ENCODE measurements at regions not wholly inside any gene's neighbourhood (a gene's known extent, or its start where the extent isn't known, plus 50 kb on each side); places are given as distances from the start of the nearest gene placed in this dataset.
"Not testable (repeated sequence)": the region's sequence is repeated elsewhere in the genome, so short reads cannot be mapped to it uniquely, and the experiment has no call there.

DNA sequence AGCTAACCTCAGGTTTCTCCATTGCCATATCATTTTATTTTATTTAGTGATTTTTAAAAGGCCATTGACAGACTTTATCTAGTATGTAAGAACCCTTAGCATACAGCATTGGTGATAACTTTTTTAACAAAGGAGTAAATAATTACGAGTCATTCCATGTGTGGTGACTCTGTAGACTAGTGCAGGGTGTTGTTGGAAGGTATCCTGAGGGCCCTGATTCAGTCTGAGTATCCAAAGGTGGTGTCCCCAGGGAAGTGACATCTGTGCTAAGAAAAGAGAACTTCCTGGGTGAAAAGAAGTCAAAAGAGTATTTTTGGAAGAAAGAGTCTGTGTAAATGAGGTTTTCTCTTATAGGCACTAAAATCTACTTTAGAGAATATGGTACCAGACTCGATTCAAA, 308.4 kb downstream of the C7orf25 start:
- in situ Hi-C loops (cut with HindIII; ENCODE audit: low pct_ligation_motif_present, low pct_unique_long_range_greater_than_20kb, low sequenced_read_pairs): no loop called here

DNA sequence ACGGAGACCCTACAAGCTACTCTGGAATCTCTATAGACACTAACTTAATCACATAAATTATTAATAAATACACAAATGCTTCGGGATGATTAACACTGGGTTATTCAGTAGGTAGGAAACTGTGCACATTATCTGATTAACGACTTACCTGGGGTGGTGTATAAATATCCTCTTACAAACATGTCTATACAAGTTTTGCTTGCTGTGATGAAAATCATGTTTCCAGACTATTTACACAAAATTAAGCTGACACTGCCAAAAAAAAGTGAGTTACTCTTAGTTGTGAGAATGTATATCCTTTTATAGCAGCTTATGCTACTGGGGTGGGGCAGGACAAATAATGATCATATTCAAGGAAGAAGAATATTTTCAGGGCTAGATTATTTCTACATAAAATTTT, 314.6 kb downstream of the C7orf25 start:
- in situ Hi-C loops (cut with HindIII; ENCODE audit: low pct_ligation_motif_present, low pct_unique_long_range_greater_than_20kb, low sequenced_read_pairs): no loop called here
- no peak for DNase-seq

More for the DNA sequence above, 308.4 kb downstream of the C7orf25 start:
- DNase-seq: no peak

DNA sequence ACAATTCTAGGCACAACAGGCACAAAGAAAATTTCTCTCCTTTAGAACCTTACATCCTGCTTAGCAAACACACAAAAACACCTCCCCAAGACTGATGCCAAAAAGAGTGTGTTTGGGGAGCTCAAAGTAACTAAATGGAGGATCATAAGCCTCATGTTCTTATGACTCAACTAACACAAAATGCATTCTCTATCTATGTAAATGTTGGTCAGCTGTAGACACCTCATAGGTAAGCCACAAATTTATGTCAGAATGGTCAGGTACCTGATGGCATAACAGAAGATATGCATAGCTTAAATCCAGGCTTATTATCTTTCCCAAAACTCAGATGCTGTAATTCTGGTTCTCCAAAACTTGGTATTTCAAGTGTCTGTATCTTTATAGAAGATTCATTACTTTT, 315.1 kb downstream of the C7orf25 start:
- no peak for DNase-seq
- in situ Hi-C loops (cut with HindIII; ENCODE audit: low pct_ligation_motif_present, low pct_unique_long_range_greater_than_20kb, low sequenced_read_pairs): no loop called here

DNA sequence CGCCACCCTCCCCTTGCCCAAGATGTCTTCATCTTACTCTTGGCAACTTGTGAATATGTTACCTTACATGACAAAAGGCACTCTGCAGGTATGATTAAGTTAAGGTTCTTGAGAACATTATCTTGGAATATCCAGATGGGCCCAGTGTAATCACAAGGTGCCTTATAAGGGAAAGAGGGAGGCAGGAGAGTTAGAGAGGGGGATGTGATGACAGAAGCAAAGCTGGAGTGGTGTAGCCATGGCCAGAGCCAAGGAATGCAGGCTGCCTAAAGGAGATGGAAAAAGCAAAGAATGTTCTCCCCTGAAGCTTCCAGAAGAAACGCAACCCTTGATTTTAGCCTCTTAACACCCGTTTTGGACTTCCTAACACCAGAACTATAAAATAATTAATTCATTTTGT, 318.0 kb downstream of the C7orf25 start:
- no peak for DNase-seq
- in situ Hi-C loops (cut with HindIII; ENCODE audit: low pct_ligation_motif_present, low pct_unique_long_range_greater_than_20kb, low sequenced_read_pairs): no loop called here

DNA sequence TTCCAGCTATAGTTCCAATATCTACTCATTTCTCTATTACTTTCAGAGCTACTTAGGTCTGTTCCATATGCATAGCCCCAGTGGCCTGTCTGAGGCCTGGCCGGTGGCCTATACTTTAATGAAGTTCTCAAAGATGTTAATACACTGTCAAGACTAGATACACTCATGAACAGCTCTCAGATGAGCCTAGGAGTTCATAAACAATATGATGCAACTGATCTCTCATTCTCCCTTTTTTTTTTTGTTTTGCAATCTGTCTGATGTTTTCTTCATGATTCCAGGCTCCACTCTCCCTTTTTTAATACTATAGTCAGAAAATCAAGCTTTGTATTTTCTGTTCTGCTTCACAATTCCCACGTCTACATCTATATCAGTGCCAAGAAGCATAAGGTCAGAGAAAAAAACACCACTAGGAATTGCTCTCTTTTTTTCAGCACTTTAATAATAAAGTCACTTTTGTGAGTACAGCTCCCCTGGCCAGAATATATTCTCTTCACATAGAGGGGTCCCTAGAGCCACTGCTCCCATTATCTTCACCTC, 321.0 kb downstream of the C7orf25 start:
- in situ Hi-C loops (cut with HindIII; ENCODE audit: low pct_ligation_motif_present, low pct_unique_long_range_greater_than_20kb, low sequenced_read_pairs): no loop called here
- no peak for DNase-seq

DNA sequence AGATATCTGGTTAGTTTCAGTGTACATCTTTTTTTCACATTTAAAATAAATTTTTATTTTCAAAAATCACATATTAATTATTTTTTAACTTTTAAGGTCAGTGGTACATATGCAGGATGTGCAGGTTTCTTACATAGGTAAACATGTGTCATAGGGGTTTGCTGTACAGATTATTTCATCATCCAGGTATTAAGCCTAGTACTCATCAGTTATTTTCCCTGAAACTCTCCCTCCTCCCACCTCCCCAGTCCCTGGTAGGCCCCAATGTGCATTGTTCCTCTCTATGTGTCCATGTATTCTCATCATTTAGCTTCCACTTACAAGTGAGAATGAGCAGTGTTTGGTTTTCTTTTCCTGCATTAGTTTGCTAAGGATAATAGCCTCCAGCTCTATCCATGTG, 323.0 kb downstream of the C7orf25 start:
- DNase-seq: no peak
- in situ Hi-C loops (cut with HindIII; ENCODE audit: low pct_ligation_motif_present, low pct_unique_long_range_greater_than_20kb, low sequenced_read_pairs): no loop called here

DNA sequence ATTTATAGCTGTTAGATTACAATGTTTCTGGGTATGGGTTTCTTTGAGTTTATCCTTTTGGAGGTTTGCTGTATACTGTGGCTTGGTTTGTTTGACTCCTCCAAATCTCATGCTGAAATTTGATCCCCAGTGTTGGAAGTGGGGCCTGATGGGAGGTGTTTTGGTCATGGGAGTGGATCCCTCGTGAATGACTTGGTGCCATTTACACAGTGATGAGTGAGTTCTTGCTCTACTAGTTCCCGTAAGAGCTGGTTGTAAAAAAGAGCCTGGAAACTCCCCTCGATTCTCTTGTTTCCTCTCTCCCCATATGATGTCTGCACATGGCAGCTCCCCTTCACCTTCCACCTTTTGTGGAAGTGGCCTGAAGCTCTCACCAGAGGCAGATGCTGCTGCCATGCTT, 324.1 kb downstream of the C7orf25 start:
- in situ Hi-C loops (cut with HindIII; ENCODE audit: low pct_ligation_motif_present, low pct_unique_long_range_greater_than_20kb, low sequenced_read_pairs): no loop called here
- no peak for DNase-seq

DNA sequence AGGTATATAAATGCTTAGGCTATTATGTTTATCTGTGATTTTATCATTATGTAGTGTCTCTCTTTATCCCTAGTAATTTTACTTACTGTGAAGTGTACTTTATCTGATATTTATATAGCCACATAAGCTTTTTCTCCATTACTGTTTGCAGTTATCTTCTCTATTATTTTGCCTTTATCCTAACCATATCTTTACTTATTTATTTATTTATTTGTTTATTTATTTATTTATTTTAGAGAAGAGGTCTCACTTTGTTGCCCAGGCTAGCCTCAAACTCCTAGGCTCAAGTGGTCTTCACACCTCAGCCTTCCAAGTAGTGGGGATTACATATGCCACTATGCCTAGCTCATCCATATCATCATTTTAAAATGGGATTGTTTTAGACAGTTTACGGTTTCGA, 331.8 kb downstream of the C7orf25 start:
- in situ Hi-C loops (cut with HindIII; ENCODE audit: low pct_ligation_motif_present, low pct_unique_long_range_greater_than_20kb, low sequenced_read_pairs): no loop called here
- no peak for DNase-seq

DNA sequence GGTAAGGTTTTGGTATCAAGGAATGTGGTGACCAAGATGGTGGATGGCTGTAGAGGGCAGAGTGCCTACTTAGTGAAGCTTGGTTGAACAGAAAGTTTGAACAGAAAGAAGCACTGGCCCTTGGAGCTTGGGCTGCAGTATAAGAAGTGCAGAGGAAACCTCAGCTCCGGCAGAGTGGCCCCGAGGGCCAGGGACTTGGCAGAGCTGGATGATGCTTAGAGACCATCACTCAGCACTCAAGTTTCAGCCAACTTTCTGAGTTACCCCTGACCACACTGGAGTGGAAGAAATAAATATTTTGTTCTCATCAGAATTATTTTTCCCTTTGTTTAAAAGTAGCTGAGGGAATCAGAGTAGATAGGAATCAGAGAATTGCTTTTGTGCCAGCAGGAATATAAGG, 336.7 kb downstream of the C7orf25 start:
- in situ Hi-C loops (cut with HindIII; ENCODE audit: low pct_ligation_motif_present, low pct_unique_long_range_greater_than_20kb, low sequenced_read_pairs): no loop called here
- no peak for DNase-seq

DNA sequence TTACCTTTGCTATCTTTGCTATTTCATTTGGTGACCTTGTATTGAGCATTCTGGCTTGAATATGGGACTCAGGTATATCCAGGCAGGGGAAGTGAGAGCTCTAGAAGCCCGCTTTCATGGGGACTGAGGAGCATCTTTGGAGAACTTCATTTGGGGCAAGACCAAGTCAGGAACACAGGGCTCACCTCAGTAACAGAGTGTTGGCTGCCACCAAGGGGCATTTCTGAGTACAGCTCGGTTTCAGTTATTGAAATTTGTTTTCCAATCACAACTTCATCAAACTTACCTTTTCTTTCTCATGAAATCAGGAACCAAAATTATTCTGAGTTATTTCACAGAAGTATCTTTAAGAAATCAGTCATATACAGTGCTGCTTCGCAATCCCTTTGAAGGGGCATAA, 337.2 kb downstream of the C7orf25 start:
- DNase-seq: no peak
- in situ Hi-C loops (cut with HindIII; ENCODE audit: low pct_ligation_motif_present, low pct_unique_long_range_greater_than_20kb, low sequenced_read_pairs): no loop called here

DNA sequence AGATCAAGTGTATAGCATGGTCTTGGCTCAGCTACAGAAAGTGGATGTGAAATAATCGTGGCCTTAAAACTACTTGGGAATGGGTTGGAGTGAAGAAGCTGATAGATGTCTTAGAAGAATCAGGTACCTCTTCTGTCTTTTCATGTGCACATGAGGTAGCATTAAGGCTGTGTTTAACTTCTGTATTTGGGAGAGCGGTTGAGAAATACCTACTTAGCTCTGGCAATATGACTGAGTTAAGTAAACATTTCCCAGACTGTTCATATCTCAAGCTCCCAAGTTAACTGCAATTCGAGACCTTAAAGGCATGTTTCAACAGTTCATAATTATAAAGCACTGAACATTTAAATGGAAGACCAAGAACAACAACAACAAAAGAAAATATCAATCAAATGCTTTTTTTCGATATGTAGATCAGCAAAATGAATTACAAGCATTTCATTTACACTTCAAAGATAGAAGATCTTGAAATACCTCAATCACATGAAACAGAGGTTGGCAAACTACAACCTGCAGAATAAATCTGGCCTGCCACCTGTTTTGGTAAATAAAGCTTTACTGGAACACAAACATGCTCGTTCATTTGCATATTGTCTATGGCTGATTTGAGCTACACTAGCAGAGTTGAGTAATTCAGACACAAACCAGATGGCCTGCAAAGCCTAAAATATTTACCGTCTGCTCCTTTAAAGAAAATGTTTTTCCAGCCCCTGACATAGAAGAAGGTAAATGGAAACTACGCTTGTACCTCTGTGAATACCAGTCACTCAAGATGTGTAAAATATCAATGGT, 337.1 kb upstream of the GLI3 start:
- no peak for DNase-seq
- in situ Hi-C loops (cut with HindIII; ENCODE audit: low pct_ligation_motif_present, low pct_unique_long_range_greater_than_20kb, low sequenced_read_pairs): no loop called here

DNA sequence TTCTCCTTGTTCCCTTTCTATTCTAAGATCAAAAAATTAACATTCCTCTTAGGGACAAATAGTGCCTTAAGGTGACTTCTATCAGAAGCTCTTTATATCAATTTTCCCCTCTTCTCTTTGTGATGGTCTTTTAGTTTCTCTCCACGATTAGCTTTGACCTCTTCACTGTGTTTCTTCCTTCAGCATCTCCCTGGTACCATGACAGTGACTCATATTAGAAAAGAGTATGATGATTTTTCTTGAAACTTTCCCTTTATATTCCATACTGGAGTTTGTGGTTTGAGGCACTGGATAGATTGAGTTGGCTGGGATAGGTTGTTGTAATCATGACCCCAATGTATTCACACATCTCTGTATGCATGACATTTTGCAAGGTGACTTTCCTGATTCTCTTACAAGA, 335.6 kb upstream of the GLI3 start:
- in situ Hi-C loops (cut with HindIII; ENCODE audit: low pct_ligation_motif_present, low pct_unique_long_range_greater_than_20kb, low sequenced_read_pairs): no loop called here
- DNase-seq: no peak

DNA sequence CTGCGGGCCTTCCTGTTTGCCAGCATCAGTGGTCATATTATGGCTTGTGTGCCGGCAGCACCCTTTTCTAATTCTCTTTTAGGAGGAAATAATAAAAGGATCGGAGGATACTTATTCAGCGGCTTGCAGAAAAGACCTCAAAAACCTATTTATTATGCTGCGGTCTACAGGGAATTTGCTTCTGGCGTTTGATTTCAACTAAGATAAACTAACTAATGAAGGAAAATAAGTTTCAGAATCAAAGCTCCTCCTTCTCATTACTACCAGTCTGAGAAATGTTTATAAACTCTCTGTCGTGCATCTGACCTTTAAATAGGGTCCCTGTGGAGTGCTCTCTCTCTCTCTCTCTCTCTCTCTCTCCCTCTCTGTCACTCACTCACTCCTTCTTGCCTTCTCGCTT, 335.0 kb upstream of the GLI3 start:
- DNase-seq: no peak
- in situ Hi-C loops (cut with HindIII; ENCODE audit: low pct_ligation_motif_present, low pct_unique_long_range_greater_than_20kb, low sequenced_read_pairs): no loop called here

DNA sequence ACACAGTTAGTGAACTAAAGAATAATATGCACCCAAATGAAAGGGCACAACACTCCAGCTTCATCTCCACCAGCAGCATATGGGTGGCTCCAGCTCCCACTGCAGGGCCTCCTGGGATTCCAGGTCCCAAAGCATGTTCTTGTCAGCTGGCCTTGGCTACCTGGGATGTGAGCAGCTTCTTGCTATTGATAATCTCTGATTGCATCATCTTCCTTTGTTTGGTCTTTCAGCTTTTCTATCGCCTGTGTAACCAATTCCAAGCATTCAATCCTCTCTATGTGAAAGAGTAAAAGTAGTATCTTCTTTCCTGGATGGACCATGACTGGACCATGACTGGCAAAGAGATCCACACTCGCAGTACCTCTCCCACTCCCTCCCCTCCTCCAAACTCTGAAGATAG, 333.9 kb upstream of the GLI3 start:
- no peak for DNase-seq
- in situ Hi-C loops (cut with HindIII; ENCODE audit: low pct_ligation_motif_present, low pct_unique_long_range_greater_than_20kb, low sequenced_read_pairs): no loop called here

DNA sequence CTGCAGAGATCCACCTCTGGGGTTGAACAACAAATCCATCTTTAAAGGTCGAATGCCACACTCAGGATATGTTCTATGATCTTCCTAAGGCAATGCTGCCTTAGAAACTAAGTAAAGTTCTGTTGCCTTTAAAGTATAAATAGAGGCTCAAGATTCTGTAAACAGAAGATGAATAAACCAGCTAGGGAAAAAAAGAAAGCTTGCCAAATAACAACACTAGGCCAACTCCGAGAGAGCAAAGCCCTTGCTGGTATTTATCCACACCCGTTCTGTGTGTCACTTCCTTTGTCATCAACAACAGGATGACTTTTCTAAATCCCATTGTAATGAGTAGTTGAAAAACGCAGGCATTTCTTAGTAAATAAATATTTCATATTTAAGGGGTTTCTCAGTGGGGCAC, 330.0 kb upstream of the GLI3 start:
- in situ Hi-C loops (cut with HindIII; ENCODE audit: low pct_ligation_motif_present, low pct_unique_long_range_greater_than_20kb, low sequenced_read_pairs): no loop called here
- DNase-seq: no peak

DNA sequence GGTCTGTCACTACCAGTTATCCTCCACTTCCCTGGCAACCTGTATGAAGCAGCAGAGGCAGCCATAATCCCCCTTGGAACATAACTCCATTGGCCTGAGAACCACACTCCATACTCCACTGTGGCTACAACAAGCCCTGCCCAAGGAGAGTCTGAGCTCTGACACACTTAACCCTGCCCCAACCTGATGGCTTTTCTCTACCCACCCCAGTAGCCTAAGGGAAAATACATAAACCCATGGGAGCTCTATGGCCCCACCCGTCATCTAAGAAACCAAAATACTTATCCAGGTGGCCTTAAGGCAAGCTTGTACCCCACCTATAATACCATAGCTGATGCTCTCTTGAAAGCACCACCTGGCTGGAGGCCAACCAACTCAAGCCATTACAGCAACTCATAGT, 324.8 kb upstream of the GLI3 start:
- in situ Hi-C loops (cut with HindIII; ENCODE audit: low pct_ligation_motif_present, low pct_unique_long_range_greater_than_20kb, low sequenced_read_pairs): no loop called here

DNA sequence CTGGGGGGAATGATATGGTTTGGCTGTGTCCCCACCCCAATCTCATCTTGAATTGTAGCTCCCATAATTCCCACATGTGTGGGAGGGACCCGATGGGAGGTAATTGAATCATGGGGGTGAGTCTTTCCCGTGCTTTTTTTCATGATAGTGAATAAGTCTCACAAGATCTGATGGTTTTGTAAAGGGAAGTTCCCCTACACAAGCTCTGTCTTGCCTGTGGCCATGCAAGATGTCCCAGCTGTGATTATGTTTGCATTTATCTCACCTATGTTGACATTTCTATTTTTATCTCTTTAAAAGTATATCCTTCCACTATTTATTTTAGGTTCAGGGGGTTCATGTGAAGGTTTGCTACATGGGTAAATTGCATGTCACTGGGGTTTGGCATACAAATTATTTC, 323.9 kb upstream of the GLI3 start:
- in situ Hi-C loops (cut with HindIII; ENCODE audit: low pct_ligation_motif_present, low pct_unique_long_range_greater_than_20kb, low sequenced_read_pairs): no loop called here
- no peak for DNase-seq

More for the DNA sequence above, 324.8 kb upstream of the GLI3 start:
- no peak for DNase-seq

DNA sequence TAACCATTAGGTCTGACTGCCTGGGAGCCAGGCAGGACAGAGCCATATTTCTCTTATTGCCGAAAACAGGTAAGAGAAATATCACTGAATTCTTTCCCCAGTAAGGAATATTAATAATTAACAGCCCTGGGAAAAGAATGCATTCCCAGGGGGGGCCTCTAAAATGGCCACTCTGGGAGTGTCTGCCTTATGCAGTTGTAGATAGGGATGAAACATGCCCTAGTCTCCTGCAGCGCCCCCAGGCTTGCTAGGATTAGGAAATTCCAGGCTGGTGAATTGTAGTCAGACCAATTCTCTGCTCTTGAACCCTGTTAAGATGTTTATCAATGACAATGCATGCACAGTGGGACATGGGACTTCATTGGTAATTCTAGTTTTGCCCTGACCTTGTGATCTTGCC, 317.9 kb upstream of the GLI3 start:
- DNase-seq; in situ Hi-C loops (cut with HindIII; ENCODE audit: low pct_ligation_motif_present, low pct_unique_long_range_greater_than_20kb, low sequenced_read_pairs): not testable (repeated sequence)

DNA sequence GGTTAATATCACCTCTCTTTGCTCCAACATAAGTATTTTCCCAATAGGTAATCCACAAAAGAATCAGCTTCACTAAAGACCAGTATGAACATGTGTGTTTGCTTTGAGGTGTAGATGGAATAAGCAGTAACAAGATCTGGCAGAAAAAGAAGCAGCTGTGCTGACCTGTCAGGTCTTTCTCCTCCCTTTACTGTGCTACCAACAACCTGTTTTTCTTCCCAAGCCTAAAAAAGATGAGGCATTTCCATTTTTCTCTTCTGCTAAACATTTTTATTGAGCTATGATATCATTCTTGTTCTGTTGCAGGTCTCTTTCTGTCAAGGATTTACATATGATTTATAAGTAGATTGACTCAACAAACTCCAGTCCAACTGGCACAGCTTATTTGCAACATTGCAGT, 315.2 kb upstream of the GLI3 start:
- in situ Hi-C loops (cut with HindIII; ENCODE audit: low pct_ligation_motif_present, low pct_unique_long_range_greater_than_20kb, low sequenced_read_pairs): no loop called here
- no peak for DNase-seq

DNA sequence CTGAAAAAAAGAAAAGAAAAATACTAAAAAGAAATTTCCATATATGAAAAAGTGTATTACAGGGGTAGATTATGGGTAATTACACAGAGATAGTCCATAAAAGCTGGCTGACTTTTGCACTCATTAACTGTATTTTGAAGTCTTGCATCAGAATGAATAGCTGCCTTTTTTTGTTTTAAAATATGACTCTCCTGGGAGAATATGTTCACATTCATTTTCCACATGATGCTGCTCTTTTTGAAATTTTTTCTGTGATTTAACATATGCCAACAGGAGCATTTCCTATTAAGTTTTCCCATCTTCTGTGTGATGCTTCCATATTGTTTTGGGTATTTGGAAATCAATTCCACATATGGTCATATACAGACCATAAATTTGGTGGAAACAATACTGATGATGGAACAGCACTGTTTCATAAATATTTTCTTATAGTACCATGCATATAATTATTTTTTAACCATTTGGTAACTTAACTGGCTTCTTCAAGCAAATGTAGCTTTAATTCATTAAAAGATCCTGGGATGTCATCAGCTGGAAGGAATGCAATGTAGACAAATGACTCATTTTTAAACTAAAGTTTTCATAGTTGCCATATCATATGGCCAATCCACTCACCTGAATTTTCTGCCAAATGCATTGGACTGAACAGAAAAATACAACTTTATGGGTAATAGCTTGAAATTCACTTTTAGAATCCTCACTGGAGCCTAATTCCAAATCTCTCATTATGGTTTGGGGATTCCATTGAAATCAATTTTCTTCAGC, 313.9 kb upstream of the GLI3 start:
- in situ Hi-C loops (cut with HindIII; ENCODE audit: low pct_ligation_motif_present, low pct_unique_long_range_greater_than_20kb, low sequenced_read_pairs): no loop called here

More for the DNA sequence above, 313.9 kb upstream of the GLI3 start:
- no peak for DNase-seq
